Endodermal cell (in vitro differentiated cells): ENCODE measurements at regions not wholly inside any gene's neighbourhood (a gene's known extent, or its start where the extent isn't known, plus 50 kb on each side); places are given as distances from the start of the nearest gene placed in this dataset.

Source experiments
- DNase-seq: peaks from one replicate; pipeline ENCODE4 v3.0.0-alpha.2; 2017
- H3K27ac ChIP-seq: 2 replicates; pipeline ENCODE4 v1.5.1; 2013; ENCODE audit warnings: mild to moderate bottlenecking, low read depth, low read length, moderate library complexity
- H3K27me3 ChIP-seq: 2 replicates; pipeline ENCODE4 v1.6.1; 2013; ENCODE audit warnings: mild to moderate bottlenecking, low read length, moderate library complexity; ENCODE audit not compliant: insufficient read depth, control insufficient read depth, poor library complexity, severe bottlenecking
- H3K36me3 ChIP-seq: 2 replicates; pipeline ENCODE4 v1.7.0; 2013; ENCODE audit warnings: mild to moderate bottlenecking, low read length, moderate library complexity; ENCODE audit not compliant: control insufficient read depth, insufficient read depth
- H3K4me1 ChIP-seq: one replicate; pipeline ENCODE4 v1.7.0; 2013; ENCODE audit warnings: low read length; ENCODE audit not compliant: control insufficient read depth, insufficient read depth
- H3K4me3 ChIP-seq: 2 replicates; pipeline ENCODE4 v1.5.1; 2013; ENCODE audit warnings: mild to moderate bottlenecking, low read length, moderate library complexity
- H3K9ac ChIP-seq: 2 replicates; pipeline ENCODE4 v1.6.1; 2013; ENCODE audit warnings: mild to moderate bottlenecking, low read length, moderate library complexity; ENCODE audit not compliant: poor library complexity, severe bottlenecking; ENCODE audit errors: extremely low read depth
- H3K9me3 ChIP-seq: 2 replicates; pipeline ENCODE4 v1.6.1; 2013; ENCODE audit warnings: mild to moderate bottlenecking, low read length, moderate library complexity; ENCODE audit not compliant: control insufficient read depth
- H3K27ac Mint-ChIP-seq: 2 replicates; pipeline ENCODE4 v1.8.0; 2020; ENCODE audit warnings: mixed read lengths
- H3K27me3 Mint-ChIP-seq: 2 replicates; pipeline ENCODE4 v1.8.0; 2021; ENCODE audit warnings: mild to moderate bottlenecking, mixed read lengths; ENCODE audit not compliant: insufficient read depth
- H3K36me3 Mint-ChIP-seq: 2 replicates; pipeline ENCODE4 v1.8.0; 2020; ENCODE audit warnings: low read depth, mixed read lengths
- H3K4me1 Mint-ChIP-seq: 2 replicates; pipeline ENCODE4 v1.8.0; 2020; ENCODE audit warnings: mixed read lengths
- H3K4me3 Mint-ChIP-seq: 2 replicates; pipeline ENCODE4 v1.8.0; 2020; ENCODE audit warnings: mild to moderate bottlenecking, moderate library complexity, mixed read lengths
- H3K9me3 Mint-ChIP-seq: 2 replicates; pipeline ENCODE4 v1.8.0; 2020; ENCODE audit warnings: mild to moderate bottlenecking, mixed read lengths
- WGBS, 2 experiments: methylation state at CpG; one replicate each; pipeline versions ENCODE4 v1.1.5 to v1.1.7; 2013; ENCODE audit warnings: missing lambda C conversion rate in 2 of 2, mixed read lengths in 1 of 2; ENCODE audit not compliant: insufficient coverage in 1 of 2, insufficient read length in 1 of 2; 5-methylcytosine and 5-hydroxymethylcytosine counted together
- TF ChIP-seq, protein P1 (sequence below): fragments of 200-600 bp; sonication (generic); conservative IDR thresholded peaks from 2 replicates; pipeline ENCODE4 v1.5.0; 2021; ENCODE audit warnings: antibody characterized with exemption, mild to moderate bottlenecking

DNA sequence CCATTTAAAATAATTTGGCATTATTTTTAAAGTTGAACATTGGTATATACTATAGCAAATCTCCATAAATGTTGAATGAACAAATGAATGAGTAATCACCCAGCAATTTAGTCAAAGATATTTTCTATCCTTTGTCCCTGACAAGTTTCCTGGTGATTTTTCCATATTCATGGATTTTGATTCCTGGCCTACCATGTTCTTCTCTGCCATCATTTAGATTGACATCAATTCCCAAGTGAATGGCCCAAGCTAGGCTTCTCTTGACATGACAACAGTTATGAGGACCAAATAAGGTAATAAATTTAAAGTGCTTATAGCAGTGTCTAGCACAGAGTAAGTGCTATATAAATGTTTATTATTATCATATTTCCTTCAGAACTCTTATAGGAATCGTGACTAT, 120.1 kb upstream of the ADGRF1 start:
- Histone ChIP-seq H3K36me3 (no peaks in the 10 kb centered on the region), H3K9me3 (no peaks in the 10 kb centered on the region), H3K27me3 (no peaks in the 10 kb centered on the region), H3K27ac (no peak overlapping the region), H3K4me1 (no peaks in the 10 kb centered on the region), H3K9ac (no peak overlapping the region), H3K4me3 (no peak overlapping the region)
- H3K4me1 Mint-ChIP-seq = peaks cover 12% of the 10 kb centered on the region
- TF ChIP-seq, protein P1, sequence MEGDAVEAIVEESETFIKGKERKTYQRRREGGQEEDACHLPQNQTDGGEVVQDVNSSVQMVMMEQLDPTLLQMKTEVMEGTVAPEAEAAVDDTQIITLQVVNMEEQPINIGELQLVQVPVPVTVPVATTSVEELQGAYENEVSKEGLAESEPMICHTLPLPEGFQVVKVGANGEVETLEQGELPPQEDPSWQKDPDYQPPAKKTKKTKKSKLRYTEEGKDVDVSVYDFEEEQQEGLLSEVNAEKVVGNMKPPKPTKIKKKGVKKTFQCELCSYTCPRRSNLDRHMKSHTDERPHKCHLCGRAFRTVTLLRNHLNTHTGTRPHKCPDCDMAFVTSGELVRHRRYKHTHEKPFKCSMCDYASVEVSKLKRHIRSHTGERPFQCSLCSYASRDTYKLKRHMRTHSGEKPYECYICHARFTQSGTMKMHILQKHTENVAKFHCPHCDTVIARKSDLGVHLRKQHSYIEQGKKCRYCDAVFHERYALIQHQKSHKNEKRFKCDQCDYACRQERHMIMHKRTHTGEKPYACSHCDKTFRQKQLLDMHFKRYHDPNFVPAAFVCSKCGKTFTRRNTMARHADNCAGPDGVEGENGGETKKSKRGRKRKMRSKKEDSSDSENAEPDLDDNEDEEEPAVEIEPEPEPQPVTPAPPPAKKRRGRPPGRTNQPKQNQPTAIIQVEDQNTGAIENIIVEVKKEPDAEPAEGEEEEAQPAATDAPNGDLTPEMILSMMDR = no peak
- no peak overlapping the region for H3K4me3 Mint-ChIP-seq
- no peak overlapping the region for H3K27ac Mint-ChIP-seq
- DNase-seq = no peak
- H3K36me3 Mint-ChIP-seq = no peaks in the 10 kb centered on the region
- no peaks in the 10 kb centered on the region for H3K9me3 Mint-ChIP-seq
- H3K27me3 Mint-ChIP-seq = no peaks in the 10 kb centered on the region
- WGBS, 2 experiments = no CpG with 5 or more reads among the region's 1 CpG

DNA sequence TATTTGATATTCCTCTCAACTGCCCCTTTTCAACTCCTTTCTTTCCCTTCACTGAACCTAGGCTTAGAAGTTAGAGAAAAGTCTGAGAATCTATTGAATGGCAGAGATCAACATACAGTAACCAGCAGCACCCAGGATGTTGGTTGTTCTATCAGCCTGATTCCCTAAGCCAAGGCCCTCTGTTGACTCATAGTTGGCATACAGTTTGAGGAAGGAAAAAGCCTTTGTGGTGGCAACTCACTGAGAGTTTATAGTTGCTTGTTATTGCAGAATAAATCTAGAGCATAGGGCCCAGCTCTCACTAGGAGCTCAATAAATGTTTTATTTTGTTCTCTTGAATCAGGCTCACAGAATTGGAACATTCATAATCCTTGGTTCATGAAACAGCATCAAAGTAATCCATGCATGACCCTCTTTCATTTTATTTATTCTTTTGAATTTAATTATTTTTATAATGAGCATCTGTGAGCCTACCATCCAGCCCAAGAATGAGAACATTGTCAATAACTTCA, 119.1 kb upstream of the ADGRF1 start:
- H3K9ac ChIP-seq = no peak overlapping the region
- TF ChIP-seq, protein P1 = no peak
- H3K4me3 ChIP-seq = no peak overlapping the region
- H3K9me3 ChIP-seq = no peaks in the 10 kb centered on the region
- no peak overlapping the region for H3K27ac ChIP-seq
- Mint-ChIP-seq H3K27ac (no peak overlapping the region), H3K36me3 (no peaks in the 10 kb centered on the region), H3K27me3 (no peaks in the 10 kb centered on the region), H3K4me3 (no peak overlapping the region), H3K4me1 (peaks cover 18% of the 10 kb centered on the region), H3K9me3 (no peaks in the 10 kb centered on the region)
- no peaks in the 10 kb centered on the region for H3K36me3 ChIP-seq
- DNase-seq = no peak
- H3K4me1 ChIP-seq = peaks cover 4% of the 10 kb centered on the region
- H3K27me3 ChIP-seq = no peaks in the 10 kb centered on the region

DNA sequence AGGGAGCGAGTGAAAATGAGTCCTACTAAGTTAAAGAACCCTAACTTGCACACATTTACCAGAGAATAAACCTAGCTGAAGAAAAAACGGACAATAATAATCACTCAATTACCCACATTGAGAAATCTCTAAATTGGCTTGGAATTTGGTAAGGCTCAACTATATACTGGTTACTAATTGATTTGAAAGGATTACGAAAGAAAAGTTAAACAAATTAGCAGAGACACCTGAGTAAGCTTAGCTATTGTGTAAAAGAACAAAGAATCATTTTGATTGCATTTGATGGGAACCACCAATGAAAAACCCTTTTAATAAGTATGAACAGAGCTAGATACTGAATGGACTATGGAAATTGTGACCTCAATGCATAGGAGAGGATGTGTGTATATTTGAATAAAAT, 118.6 kb upstream of the ADGRF1 start:
- no peak overlapping the region for H3K9ac ChIP-seq
- Mint-ChIP-seq H3K36me3 (no peaks in the 10 kb centered on the region), H3K27me3 (no peaks in the 10 kb centered on the region), H3K4me1 (peaks cover 22% of the 10 kb centered on the region), H3K9me3 (no peaks in the 10 kb centered on the region), H3K27ac (no peak overlapping the region), H3K4me3 (no peak overlapping the region)
- H3K36me3 ChIP-seq = no peaks in the 10 kb centered on the region
- H3K9me3 ChIP-seq = no peaks in the 10 kb centered on the region
- TF ChIP-seq, protein P1 = no peak
- H3K27me3 ChIP-seq = no peaks in the 10 kb centered on the region
- no peak overlapping the region for H3K27ac ChIP-seq
- 99 to 100% methylated on average over 1 to 3 of the region's 3 CpGs for WGBS, 2 experiments
- no peak for DNase-seq
- H3K4me1 ChIP-seq = peaks cover 7% of the 10 kb centered on the region
- no peak overlapping the region for H3K4me3 ChIP-seq
